ENCODE measurements at regions not wholly inside any gene's neighbourhood (a gene's known extent, or its start where the extent isn't known, plus 50 kb on each side); places are given as distances from the start of the nearest gene placed in this dataset.
"Not testable (repeated sequence)": the region's sequence is repeated elsewhere in the genome, so short reads cannot be mapped to it uniquely, and the experiment has no call there.

DNA sequence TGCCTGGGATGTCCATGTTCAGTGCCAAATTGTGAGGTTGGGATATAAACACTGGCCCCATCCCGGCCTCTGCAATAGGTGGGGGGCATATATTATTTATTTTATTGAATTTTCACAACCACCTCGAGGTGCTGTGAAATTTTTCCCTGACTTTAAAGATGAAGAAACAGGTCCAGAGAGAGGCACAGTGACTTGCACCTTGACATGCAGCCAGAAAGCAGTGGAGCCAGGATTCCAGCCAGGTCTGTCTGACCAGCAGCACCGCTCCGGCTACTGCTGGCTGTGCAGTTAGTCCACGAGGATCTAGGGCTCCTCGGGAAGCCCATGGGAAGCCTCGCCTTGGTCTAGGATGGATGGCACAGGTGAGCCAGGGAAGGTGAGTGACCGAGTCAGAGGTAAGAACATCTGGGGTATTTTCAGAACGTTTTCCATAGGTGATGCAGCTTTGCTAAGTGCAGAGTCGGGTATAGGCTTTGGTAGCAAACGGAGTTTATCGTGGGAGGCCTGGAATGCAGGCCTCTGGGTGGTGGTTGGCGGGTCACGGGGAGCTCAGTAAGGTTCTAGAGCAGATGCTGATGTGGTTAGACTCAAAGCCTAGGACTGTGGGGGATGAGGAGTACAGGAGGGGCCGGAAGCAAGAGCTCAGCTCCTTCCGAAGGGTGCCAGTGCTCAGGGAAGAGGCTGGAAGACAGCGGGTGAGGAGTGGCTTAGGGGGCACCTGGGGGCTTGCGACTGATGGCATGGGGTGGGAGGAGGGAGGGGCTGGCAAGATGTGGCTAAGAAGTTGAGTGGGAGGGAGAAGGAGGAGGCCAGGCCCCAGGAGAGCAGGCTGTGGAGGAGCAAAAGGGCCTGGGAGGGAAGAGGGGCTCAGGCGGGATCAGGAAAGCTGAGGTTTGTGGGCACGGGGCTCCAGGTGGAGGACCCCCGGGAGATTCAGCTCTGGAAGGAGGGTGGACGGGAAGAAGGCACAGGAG, 107.7 kb upstream of the LRPAP1 start:
- Mint-ChIP-seq H3K9me3 (no peaks in the 10 kb centered on the region), H3K27me3 (peaks cover 33 to 59% of the 10 kb centered on the region in 2 donors), H3K36me3 (ENCODE audit: insufficient read depth) (no peaks in the 10 kb centered on the region), H3K27ac (no peak overlapping the region), H3K4me3 (no peak overlapping the region), H3K4me1 (ENCODE audit: low read depth in 2 of 2) (peaks cover 0 to 2% of the 10 kb centered on the region in 2 donors)
- ATAC-seq (replicated peaks): no peak
- no peak for DNase-seq

DNA sequence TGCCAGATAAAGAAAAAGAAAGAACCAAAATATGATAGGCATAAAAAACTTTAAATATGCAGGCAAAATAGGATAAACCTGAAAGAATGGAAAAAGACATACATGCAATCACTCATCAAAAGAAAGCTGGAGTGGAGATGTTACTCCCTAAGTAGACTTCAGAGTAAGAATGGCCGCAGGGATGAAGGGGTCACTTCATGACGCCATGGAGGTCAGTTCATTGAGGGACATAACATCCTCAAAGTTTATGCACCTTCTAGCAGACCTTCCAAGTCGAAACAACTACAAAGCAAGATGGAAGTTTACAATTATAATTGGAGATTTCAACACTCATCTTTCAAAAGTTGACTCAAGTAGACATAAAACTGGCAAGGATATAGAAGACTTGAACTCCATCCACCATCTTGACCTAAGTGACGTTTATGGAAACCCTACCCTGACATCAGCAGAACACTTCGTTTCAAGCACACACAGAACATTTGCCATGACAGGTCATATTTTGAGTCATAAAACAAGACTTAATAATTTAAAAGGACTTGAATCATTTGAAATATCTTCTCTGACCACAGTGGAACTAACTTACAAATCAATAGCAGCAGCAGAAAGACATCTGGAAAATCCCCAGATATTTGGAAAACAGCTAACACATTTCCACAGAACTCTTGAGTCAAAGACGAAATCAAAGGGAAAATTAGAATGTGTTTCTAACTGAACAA, 106.0 kb upstream of the LRPAP1 start:
- Mint-ChIP-seq H3K4me1 (ENCODE audit: low read depth in 2 of 2) (peaks cover 0 to 2% of the 10 kb centered on the region in 2 donors), H3K27ac (no peak overlapping the region), H3K27me3 (peaks cover 25 to 42% of the 10 kb centered on the region in 2 donors), H3K9me3 (no peaks in the 10 kb centered on the region), H3K4me3 (no peak overlapping the region), H3K36me3 (ENCODE audit: insufficient read depth) (no peaks in the 10 kb centered on the region)
- no peak for ATAC-seq (replicated peaks)
- no peak for DNase-seq

DNA sequence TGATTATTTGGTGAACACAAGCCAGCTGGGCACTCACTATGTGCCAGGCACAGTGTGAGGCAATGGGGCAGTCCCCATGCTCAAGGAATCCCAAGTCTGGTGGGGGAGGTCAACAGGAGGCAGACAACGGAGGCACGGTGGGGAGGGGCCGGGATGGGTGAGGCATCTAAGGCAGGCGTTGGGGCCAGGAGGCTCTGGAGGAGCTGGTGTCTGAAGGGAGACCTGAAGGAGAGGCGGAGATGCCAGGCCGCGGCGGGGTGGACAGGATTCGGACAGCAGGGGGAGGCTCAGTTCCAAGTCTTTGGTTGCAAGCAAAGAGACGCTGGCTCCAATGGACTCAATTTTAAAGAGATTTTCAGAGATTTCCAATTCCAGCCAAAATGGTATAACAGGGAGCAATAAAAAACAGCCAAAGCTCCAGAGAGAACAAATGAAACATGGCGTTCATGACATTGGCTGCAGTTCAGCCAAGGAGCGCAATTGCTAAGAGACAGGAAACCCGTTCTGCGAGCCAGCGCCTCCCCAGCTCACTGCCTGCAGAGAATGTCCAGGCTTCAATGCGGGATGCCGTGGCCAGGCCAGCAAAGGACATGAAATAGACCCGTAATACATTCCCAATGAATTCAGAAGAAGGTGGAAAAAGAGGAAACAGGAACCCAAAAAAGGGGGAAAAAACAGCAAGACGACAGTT, 105.2 kb upstream of the LRPAP1 start:
- Mint-ChIP-seq H3K4me3 (no peak overlapping the region), H3K27me3 (peaks cover 25 to 40% of the 10 kb centered on the region in 2 donors), H3K9me3 (no peaks in the 10 kb centered on the region), H3K27ac (no peak overlapping the region), H3K36me3 (ENCODE audit: insufficient read depth) (no peaks in the 10 kb centered on the region), H3K4me1 (ENCODE audit: low read depth in 2 of 2) (peaks cover 0 to 2% of the 10 kb centered on the region in 2 donors)
- DNase-seq: no peak
- no peak for ATAC-seq (replicated peaks)

- Mint-ChIP-seq H3K27me3 (peaks cover 25 to 40% of the 10 kb centered on the region in 2 donors), H3K4me3 (no peak overlapping the region)
Observed at GRCh38 chr4:3636646-3637320, 104.6 kb upstream of the LRPAP1 start.

DNA sequence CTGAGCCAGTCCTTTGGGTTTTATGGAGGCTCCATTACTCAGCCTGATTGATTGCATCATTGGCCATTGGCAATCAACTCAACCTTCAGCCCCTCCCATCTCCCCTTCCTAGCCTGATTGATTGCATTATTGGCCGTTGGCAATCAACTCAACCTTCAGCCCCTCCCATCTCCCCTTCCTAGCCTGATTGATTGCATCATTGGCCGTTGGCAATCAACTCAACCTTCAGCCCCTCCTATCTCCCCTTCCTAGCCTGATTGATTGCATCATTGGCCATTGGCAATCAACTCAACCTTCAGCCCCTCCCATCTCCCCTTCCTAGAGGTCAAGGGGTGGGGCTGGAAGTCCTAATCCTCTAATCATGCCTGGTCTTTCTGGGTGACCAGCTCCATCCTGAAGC, 103.8 kb upstream of the LRPAP1 start:
- ATAC-seq (replicated peaks); H3K36me3 Mint-ChIP-seq (ENCODE audit: insufficient read depth); DNase-seq; H3K4me3 Mint-ChIP-seq; H3K27ac Mint-ChIP-seq; H3K4me1 Mint-ChIP-seq (ENCODE audit: low read depth in 2 of 2); H3K9me3 Mint-ChIP-seq: not testable (repeated sequence)
- H3K27me3 Mint-ChIP-seq: peaks cover 25 to 45% of the 10 kb centered on the region in 2 donors

More at GRCh38 chr4:3636646-3637320, 104.6 kb upstream of the LRPAP1 start:
- no peaks in the 10 kb centered on the region for H3K9me3 Mint-ChIP-seq
- no peaks in the 10 kb centered on the region for H3K36me3 Mint-ChIP-seq (ENCODE audit: insufficient read depth)
- ATAC-seq (replicated peaks): no peak
- no peak overlapping the region for H3K27ac Mint-ChIP-seq
- peaks cover 0 to 2% of the 10 kb centered on the region in 2 donors for H3K4me1 Mint-ChIP-seq (ENCODE audit: low read depth in 2 of 2)
- DNase-seq: no peak

DNA sequence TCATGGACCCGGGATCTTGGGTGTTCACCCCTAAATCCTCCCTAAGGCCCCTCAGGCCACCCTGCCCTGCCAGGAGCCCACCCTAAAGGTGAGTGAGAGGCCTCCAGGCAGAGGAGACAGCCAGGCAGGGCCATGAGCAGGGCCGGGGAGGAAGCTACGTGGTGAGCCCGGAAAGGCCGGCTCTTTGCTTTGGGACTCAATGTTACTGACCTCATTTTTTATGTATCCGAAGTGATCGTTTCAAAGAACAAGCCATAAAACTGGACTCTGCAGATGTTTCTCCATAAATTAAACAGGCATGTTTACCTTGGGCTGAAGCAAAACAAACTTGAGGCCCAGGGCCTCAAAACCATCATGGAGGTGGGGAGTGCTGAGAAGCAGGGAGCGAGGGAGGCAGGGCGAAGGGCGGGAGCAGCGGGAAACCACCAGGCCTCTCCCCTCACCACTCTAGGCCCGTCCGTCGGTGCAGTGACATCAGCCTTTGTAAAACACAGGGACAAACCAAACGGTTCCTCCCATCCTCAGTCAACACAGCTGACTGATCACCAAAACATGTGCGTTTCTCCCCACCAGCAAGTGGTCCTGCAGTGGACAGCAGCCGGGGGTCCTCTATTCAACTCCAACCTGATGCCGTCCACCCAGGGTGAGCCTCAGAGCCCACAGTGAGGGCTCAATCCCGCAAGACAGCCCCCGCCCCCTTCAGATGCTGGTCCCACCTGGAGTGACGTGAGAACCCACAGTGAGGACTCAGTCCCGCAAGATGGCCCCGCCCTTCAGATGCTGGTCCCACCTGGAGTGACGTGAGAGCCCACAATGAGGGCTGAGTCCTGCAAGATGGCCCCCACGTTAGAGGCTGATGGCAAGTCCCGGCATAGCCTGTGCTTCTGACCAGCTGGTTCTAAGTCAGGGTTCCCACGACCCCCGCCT, 102.9 kb upstream of the LRPAP1 start:
- H3K4me1 Mint-ChIP-seq (ENCODE audit: low read depth in 2 of 2): peaks cover 0 to 2% of the 10 kb centered on the region in 2 donors
- no peak overlapping the region for H3K4me3 Mint-ChIP-seq
- ATAC-seq (replicated peaks) (no peak), DNase-seq (no peak)
- no peaks in the 10 kb centered on the region for H3K9me3 Mint-ChIP-seq
- H3K27ac Mint-ChIP-seq: no peak overlapping the region
- no peaks in the 10 kb centered on the region for H3K36me3 Mint-ChIP-seq (ENCODE audit: insufficient read depth)
- H3K27me3 Mint-ChIP-seq: peaks cover 23 to 45% of the 10 kb centered on the region in 2 donors

DNA sequence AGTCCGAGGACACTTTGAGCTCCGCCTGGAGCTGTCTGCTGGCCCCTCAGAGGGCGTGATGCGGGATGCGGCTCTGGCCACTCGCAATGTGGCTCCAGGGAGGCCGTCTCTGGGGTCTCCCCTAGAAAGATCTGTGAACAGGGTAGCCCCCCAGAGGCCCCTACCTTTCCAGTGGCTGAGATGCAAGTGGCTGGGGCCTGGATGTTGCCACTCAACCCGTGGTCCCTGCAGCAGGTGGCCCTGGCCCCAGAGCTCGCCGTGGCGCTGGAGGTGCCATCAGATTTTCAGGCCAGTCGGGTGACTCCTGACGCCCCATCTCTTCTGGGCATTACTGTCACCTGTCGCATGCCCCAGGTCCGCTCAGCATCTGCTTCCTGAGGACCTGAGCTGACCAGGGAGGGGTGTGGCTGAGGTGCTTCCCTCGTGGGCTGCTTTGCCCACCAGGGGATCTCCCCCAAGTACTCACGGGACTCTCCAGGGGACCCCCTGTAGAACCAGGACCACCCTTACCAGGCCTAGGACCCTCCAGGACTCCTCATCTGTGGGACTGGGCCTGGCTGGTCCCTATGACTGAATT, 102.1 kb upstream of the LRPAP1 start:
- H3K4me3 Mint-ChIP-seq: no peak overlapping the region
- peaks cover 0 to 2% of the 10 kb centered on the region in 2 donors for H3K4me1 Mint-ChIP-seq (ENCODE audit: low read depth in 2 of 2)
- no peaks in the 10 kb centered on the region for H3K9me3 Mint-ChIP-seq
- DNase-seq: no peak
- H3K27me3 Mint-ChIP-seq: peaks cover 22 to 45% of the 10 kb centered on the region in 2 donors
- no peaks in the 10 kb centered on the region for H3K36me3 Mint-ChIP-seq (ENCODE audit: insufficient read depth)
- H3K27ac Mint-ChIP-seq: no peak overlapping the region
- no peak for ATAC-seq (replicated peaks)

DNA sequence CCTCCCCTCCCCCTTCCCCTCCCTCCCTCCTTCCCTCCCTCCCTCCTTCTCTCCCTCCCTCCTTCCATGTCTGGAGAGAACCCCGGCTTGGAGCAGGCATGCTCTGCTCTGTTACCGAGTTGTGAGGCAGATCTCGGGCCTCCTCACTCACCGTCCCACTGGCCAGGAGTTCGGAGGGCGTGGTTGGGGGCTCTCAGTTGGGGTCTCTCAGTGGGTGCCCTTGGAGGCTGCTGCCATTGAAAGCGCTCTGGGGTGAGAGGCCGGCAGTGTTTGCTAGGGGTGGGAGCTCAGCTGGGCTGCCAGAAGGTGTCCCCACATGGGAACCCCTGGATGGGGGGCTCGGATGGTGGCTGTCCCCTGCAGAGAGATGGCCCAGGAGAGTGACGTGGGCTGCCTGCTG, 101.1 kb upstream of the LRPAP1 start:
- H3K27me3 Mint-ChIP-seq: peaks cover 29 to 53% of the 10 kb centered on the region in 2 donors
- not testable (repeated sequence) for H3K27ac Mint-ChIP-seq; H3K4me1 Mint-ChIP-seq (ENCODE audit: low read depth in 2 of 2); H3K4me3 Mint-ChIP-seq; ATAC-seq (replicated peaks); H3K9me3 Mint-ChIP-seq; H3K36me3 Mint-ChIP-seq (ENCODE audit: insufficient read depth); DNase-seq

GRCh38 chr4:3632794-3633193, 100.6 kb upstream of the LRPAP1 start:
- not testable (repeated sequence) for H3K36me3 Mint-ChIP-seq (ENCODE audit: insufficient read depth); H3K4me1 Mint-ChIP-seq (ENCODE audit: low read depth in 2 of 2); H3K4me3 Mint-ChIP-seq; H3K9me3 Mint-ChIP-seq; ATAC-seq (replicated peaks); DNase-seq; H3K27ac Mint-ChIP-seq
- H3K27me3 Mint-ChIP-seq: peaks cover 29 to 53% of the 10 kb centered on the region in 2 donors

DNA sequence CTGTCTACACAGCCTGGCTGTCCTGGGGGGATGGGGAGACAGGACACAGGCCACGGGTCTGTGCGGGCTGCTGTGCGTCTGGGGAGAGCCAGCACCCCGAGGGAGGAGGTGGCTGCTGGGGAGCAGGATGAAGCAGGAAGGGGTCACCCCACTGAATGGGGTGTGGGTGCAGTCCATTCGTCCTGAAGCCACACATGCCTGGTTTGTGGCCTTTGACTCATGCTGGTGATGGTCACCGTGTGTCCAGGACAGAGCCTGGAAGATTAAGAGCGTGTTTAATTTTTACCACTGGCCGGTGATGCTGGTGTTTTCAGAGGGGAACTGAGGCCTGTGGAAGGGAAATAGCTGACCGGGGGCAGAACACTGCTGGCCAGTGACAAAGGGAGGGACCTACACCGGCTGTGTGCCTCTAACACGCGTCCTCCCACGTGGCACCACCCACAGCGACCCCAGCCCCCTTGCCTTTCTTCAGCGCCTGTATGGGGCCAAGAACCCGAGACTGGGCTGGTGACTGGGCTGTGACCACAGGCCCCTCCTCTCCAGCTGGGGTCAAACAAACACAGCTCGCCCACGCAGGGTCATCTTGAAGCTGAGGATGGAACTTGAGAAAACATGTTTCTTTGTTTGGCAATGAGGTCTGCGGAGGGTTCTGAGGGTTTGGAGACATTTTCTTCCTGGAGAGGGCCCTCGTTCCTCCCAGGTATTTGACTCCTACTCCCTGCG, 99.5 kb upstream of the LRPAP1 start:
- ATAC-seq (replicated peaks); H3K9me3 Mint-ChIP-seq; H3K27ac Mint-ChIP-seq; H3K4me1 Mint-ChIP-seq (ENCODE audit: low read depth in 2 of 2); H3K36me3 Mint-ChIP-seq (ENCODE audit: insufficient read depth); H3K4me3 Mint-ChIP-seq; DNase-seq: not testable (repeated sequence)
- H3K27me3 Mint-ChIP-seq: peaks cover 21 to 43% of the 10 kb centered on the region in 2 donors

DNA sequence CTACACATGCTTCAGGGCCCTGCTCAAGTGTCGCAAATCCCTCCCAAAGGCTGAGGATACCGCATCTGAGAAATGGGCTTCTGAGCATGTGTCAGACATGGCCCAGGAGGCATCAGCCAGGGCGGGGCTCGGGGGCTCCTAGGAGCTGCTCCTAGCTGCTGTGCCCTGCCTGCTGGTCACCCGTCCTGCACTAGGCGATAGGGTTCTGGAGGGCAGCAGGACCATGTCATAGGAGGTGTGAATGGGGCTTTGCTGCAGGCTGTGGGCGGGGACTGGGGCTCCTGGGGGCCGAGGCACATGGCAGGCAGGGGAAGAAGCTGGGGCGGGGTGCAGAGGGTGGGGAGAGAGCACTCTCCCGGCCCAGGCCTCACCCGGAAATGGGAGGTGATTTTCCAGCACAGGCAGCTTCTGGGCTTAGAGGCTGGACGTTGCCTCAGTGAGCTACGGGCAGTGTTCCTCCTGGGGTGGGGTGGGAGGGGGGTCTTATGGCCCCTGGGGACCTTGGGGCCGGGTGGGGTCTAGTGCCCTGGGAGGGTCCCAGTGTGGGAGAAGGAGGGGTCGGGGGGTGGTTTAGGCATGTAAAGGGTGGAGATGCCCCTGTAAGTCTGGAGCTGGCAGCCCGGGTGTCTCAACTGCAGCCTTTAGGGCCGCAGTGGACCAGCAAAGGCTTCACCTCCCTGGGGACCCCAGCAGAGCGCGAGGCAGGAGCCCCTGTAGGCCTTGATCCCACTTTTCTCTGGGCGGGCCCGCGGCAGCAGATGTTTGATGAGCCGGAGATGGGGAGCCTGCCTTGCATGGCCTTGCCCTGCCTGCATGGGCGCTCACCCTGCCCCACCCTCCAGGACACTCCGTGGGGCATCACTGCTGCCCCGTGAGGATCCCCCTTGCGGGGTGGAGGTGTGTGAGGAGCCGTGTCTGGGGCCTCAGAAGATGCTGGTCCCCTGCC, 98.6 kb upstream of the LRPAP1 start:
- DNase-seq (no peak), ATAC-seq (replicated peaks) (no peak)
- Mint-ChIP-seq H3K27me3 (peaks cover 14 to 35% of the 10 kb centered on the region in 2 donors), H3K4me1 (ENCODE audit: low read depth in 2 of 2) (no peaks in the 10 kb centered on the region), H3K27ac (no peak overlapping the region), H3K9me3 (no peaks in the 10 kb centered on the region), H3K4me3 (no peak overlapping the region), H3K36me3 (ENCODE audit: insufficient read depth) (no peaks in the 10 kb centered on the region)
